GM23338 (cell line): ENCODE measurements at regions not wholly inside any gene's neighbourhood (a gene's known extent, or its start where the extent isn't known, plus 50 kb on each side); places are given as distances from the start of the nearest gene placed in this dataset.

ENCODE experiments used
- CREB1 ChIP-seq: fragments of 250-450 bp; sonication (Bioruptor Pico); IDR thresholded peaks from 2 replicates; pipeline ENCODE4 v1.5.0; 2020; ENCODE audit warnings: low read depth, mild to moderate bottlenecking, moderate library complexity
- CTCF ChIP-seq, 2 experiments: fragments of 200-600 bp in 1 of 2; sonication (generic) in 1 of 2; conservative IDR thresholded peaks; 2 replicates each; pipeline versions ENCODE4 v1.5.1 to v1.6.1; 2016 to 2017; ENCODE audit warnings: antibody characterized with exemption in 2 of 2, low read depth in 2 of 2, mild to moderate bottlenecking in 2 of 2, moderate library complexity in 1 of 2
- ETS1 ChIP-seq: IDR thresholded peaks from 2 replicates; pipeline ENCODE4 v1.6.1; 2016; ENCODE audit warnings: antibody characterized with exemption
- EZH2 ChIP-seq: fragments of 200-600 bp; sonication (generic); IDR thresholded peaks from one replicate; pipeline ENCODE4 v1.8.0; 2017; ENCODE audit warnings: antibody characterized with exemption, mild to moderate bottlenecking, low read depth; ENCODE audit not compliant: unreplicated experiment
- EZH2phosphoT487 ChIP-seq: fragments of 200-600 bp; sonication (generic); IDR thresholded peaks from one replicate; pipeline ENCODE4 v1.8.1; 2018; ENCODE audit warnings: antibody characterized with exemption; ENCODE audit not compliant: unreplicated experiment
- JUNB ChIP-seq: IDR thresholded peaks from one replicate; pipeline ENCODE4 v1.6.1; 2016; ENCODE audit warnings: antibody characterized with exemption; ENCODE audit not compliant: unreplicated experiment
- REST ChIP-seq: IDR thresholded peaks from one replicate; pipeline ENCODE4 v1.6.1; 2018; ENCODE audit warnings: antibody characterized with exemption; ENCODE audit not compliant: unreplicated experiment

- TF ChIP-seq CTCF (conservative IDR thresholded peaks at IDR 0.05; ENCODE audit: low read depth in 2 of 2): no peak
- no peak for TF ChIP-seq CREB1 (CRISPR knock-in tag)
- no peak for TF ChIP-seq ETS1
- no peak for TF ChIP-seq JUNB
- no peak for TF ChIP-seq EZH2phosphoT487
- TF ChIP-seq REST: no peak
- no peak for TF ChIP-seq EZH2
Measured at GRCh38 chr11:30798547-30799236, 212.5 kb upstream of the MPPED2 start.
